Stomach (tissue), 4 donors: ENCODE measurements at regions not wholly inside any gene's neighbourhood (a gene's known extent, or its start where the extent isn't known, plus 50 kb on each side); places are given as distances from the start of the nearest gene placed in this dataset.

ENCODE experiments used
- EP300 ChIP-seq: sonication (generic); formaldehyde crosslinking; IDR thresholded peaks from one replicate; pipeline ENCODE4 v1.6.1; 2017; ENCODE audit warnings: antibody characterized with exemption
- POLR2A ChIP-seq, 4 donors: fragments of 450-650 bp; IDR thresholded peaks; one replicate each; pipeline ENCODE4 v1.6.1; 2016; ENCODE audit warnings: antibody characterized with exemption in 4 of 4, control low read depth in 2 of 4, mild to moderate bottlenecking in 1 of 4, moderate library complexity in 1 of 4
- POLR2AphosphoS5 ChIP-seq, 3 donors: sonication (generic); formaldehyde crosslinking; IDR thresholded peaks; one replicate each; pipeline ENCODE4 v1.6.1; 2016; ENCODE audit warnings: antibody characterized with exemption in 3 of 3
- TF ChIP-seq, protein P1 (sequence below), 7 experiments: fragments of 450-650 bp in 4 of 7; fragments of 200-600 bp in 3 of 7; sonication (generic) in 3 of 7; IDR thresholded peaks; one replicate each; pipeline ENCODE4 v1.5.1; 2016 to 2019; ENCODE audit warnings: antibody characterized with exemption in 7 of 7, control low read depth in 2 of 7, mild to moderate bottlenecking in 1 of 7

GRCh38 chr2:42863751-42864150 lies 71.4 kb upstream of the HAAO start:
- TF ChIP-seq, protein P1, sequence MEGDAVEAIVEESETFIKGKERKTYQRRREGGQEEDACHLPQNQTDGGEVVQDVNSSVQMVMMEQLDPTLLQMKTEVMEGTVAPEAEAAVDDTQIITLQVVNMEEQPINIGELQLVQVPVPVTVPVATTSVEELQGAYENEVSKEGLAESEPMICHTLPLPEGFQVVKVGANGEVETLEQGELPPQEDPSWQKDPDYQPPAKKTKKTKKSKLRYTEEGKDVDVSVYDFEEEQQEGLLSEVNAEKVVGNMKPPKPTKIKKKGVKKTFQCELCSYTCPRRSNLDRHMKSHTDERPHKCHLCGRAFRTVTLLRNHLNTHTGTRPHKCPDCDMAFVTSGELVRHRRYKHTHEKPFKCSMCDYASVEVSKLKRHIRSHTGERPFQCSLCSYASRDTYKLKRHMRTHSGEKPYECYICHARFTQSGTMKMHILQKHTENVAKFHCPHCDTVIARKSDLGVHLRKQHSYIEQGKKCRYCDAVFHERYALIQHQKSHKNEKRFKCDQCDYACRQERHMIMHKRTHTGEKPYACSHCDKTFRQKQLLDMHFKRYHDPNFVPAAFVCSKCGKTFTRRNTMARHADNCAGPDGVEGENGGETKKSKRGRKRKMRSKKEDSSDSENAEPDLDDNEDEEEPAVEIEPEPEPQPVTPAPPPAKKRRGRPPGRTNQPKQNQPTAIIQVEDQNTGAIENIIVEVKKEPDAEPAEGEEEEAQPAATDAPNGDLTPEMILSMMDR (IDR thresholded peaks at IDR 0.05), result no peak
- TF ChIP-seq POLR2A (IDR thresholded peaks at IDR 0.05), result no peak
- TF ChIP-seq EP300, result no peak
- TF ChIP-seq POLR2AphosphoS5 (IDR thresholded peaks at IDR 0.05), result no peak
